GM12865 (cell line): ENCODE measurements at regions not wholly inside any gene's neighbourhood (a gene's known extent, or its start where the extent isn't known, plus 50 kb on each side); places are given as distances from the start of the nearest gene placed in this dataset.

Experiments used
- DNase-seq: peaks from one replicate; pipeline ENCODE4 v3.0.0; 2010; ENCODE audit warnings: low read depth
- H3K4me3 ChIP-seq: 2 replicates; pipeline ENCODE4 v1.5.1; 2011; ENCODE audit warnings: mild to moderate bottlenecking, low read depth, low read length, control low read depth
- TF ChIP-seq, protein P1 (sequence below): IDR thresholded peaks from 2 replicates; pipeline ENCODE4 v1.5.1; 2011; ENCODE audit warnings: low read length, control low read depth, low read depth, inconsistent platforms; ENCODE audit not compliant: insufficient read depth; ENCODE audit errors: missing control alignments

DNA sequence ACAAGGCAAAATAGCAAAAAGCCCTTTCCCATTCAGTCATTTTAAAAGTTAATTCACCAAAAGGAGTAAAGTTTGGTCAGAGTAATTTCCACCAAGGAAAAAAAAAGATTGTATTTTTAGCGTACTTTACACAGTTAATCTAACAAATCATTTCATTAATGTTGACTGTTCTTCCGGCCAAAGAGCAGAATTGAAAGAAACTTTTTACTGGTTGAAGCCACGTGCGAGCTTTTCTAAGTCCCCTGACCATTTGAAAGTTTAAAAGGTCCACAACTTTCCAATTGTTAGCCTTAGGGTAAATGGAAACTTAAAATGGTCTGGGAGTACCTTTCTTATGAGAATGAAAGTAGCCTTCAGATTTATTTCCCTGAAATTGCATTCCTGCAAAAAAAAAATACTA lies 296.7 kb downstream of the ARL4A start:
- TF ChIP-seq, protein P1, sequence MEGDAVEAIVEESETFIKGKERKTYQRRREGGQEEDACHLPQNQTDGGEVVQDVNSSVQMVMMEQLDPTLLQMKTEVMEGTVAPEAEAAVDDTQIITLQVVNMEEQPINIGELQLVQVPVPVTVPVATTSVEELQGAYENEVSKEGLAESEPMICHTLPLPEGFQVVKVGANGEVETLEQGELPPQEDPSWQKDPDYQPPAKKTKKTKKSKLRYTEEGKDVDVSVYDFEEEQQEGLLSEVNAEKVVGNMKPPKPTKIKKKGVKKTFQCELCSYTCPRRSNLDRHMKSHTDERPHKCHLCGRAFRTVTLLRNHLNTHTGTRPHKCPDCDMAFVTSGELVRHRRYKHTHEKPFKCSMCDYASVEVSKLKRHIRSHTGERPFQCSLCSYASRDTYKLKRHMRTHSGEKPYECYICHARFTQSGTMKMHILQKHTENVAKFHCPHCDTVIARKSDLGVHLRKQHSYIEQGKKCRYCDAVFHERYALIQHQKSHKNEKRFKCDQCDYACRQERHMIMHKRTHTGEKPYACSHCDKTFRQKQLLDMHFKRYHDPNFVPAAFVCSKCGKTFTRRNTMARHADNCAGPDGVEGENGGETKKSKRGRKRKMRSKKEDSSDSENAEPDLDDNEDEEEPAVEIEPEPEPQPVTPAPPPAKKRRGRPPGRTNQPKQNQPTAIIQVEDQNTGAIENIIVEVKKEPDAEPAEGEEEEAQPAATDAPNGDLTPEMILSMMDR, result no peak
- no peak overlapping the region for H3K4me3 ChIP-seq
- no peak for DNase-seq

DNA sequence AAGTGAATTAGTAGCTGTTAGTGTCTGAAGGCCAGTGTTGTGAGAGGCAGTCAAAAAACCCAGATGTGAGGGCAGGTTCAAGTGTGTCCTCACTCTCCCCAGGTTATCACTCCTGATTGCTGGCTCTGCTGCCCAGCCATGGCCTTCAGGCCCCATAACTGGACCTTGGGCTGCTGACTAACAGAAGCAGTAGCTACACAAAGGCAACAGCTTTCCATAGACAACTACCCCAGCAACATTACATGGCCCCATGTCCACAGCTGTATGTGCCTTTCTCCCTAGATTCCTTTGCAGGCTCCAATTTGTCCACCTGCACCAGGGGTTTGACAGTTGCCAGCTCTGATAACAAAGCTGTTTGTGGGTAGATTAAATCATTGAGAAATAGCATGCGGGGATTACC lies 297.8 kb downstream of the ARL4A start:
- no peak for DNase-seq
- no peak overlapping the region for H3K4me3 ChIP-seq
- TF ChIP-seq, protein P1, result no peak

DNA sequence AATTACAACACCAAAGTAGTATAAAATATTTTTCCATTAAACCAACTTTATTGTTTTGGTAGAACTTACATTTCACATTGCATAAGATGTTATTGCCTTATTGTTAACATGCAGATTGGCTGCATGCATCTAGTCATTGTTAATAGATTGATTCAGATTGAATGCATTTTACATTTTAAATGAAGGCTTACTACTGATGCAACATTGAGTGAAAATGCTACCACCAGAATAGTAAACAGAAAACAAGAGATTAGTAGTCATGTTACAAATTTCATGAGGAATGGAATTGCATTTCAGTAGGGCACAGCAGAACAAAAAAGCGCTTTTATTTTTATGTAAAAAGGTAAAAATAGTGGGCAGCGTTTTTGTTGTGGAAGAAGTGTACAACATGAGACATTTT lies 298.3 kb downstream of the ARL4A start:
- TF ChIP-seq, protein P1, result no peak
- H3K4me3 ChIP-seq, result no peak overlapping the region
- no peak for DNase-seq

DNA sequence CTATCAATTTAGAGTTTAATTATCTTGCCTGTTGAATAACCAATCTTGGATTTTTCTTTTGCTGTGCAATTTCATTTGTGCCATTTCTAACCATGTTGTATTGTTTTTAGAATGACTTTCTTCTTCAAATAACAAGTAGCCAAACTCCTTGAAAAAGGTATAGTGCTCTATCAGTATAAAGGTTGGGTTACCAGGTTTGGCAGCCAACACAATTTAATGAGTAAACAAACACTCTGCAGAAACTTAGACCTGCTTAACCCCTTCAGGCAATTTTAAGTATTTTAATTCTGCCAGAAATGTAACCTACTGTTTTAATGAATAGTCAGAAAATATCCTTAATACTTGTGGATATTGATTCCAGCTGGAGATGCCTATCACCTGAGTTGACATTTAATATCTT lies 299.8 kb downstream of the ARL4A start:
- no peak for DNase-seq
- H3K4me3 ChIP-seq, result no peak overlapping the region
- TF ChIP-seq, protein P1, result no peak

DNA sequence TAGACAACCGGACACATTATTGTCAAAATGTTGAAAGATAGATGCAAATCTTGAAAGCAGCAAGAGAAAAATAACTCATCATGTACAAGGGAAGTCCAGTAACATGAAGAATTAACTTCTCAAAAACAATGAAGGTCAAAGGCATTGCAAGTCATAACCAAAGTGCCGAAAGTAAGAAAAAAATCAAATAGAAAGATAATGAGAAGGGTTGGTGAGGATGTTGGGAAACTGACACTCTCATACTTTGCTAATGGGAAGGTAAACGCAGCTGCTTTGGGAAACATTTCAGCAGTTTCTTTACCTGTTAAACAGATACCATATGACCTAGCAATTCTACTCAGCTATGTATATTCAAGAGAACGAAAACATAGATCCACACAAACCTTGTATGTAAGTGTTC lies 303.0 kb downstream of the ARL4A start:
- H3K4me3 ChIP-seq, result no peak overlapping the region
- DNase-seq, result no peak

DNA sequence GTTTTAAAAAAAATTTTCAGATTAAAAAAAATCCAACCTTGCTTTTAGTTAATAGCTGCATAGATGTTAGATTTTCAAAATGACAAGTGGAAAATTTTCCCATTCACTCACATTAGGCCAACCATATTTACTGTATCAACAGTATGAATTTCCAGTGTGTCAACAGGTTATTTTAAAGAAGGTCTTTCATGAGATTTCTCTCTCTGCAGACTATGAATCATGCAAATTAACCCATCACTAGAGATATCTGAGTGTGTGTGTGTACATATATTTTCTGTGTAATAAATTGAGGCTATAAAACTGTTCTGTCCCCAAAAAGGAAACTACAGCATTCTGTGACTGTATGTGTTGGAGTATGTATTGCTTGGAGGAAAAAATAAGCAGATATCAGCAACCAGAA lies 305.6 kb downstream of the ARL4A start:
- no peak for DNase-seq
- no peak overlapping the region for H3K4me3 ChIP-seq
- TF ChIP-seq, protein P1, result no peak

More for the DNA sequence above, 303.0 kb downstream of the ARL4A start:
- TF ChIP-seq, protein P1, result no peak

DNA sequence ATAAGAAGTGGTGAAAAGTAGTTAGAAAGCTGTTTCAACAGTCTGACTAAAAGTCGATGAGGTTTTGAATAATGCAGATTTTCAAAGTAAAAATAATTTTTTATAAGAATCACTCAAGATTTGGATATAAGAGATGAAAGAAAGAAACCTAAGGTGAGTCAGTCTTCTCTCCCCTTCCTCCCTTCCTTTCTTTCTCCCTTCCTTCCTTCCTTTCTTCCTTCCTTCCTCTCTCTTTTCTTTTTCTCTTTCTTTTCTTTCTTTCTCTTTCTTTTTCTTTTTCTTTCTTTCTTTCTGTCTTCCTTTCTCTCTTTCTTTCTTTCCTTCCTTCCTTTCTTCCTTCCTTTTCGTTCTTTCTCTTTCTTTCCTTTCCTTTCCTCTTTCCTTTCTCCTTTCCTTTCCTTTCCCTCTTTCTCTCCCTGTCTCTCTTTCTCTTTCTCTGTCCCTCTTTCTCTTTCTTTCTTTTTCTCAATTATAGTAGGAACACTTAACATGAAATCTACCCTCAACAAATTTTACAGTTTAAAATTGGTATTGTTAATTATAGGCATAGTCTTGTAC lies 308.6 kb downstream of the ARL4A start:
- no peak for DNase-seq
- H3K4me3 ChIP-seq, result no peak overlapping the region
- TF ChIP-seq, protein P1, result no peak
